Daoy (cell line): ENCODE measurements at regions not wholly inside any gene's neighbourhood (a gene's known extent, or its start where the extent isn't known, plus 50 kb on each side); places are given as distances from the start of the nearest gene placed in this dataset.
"Not testable (repeated sequence)": the region's sequence is repeated elsewhere in the genome, so short reads cannot be mapped to it uniquely, and the experiment has no call there.

Source experiments
- DNase-seq: peaks from one replicate; pipeline ENCODE4 v3.0.0-alpha.2; 2015; ENCODE audit warnings: low read depth

DNA sequence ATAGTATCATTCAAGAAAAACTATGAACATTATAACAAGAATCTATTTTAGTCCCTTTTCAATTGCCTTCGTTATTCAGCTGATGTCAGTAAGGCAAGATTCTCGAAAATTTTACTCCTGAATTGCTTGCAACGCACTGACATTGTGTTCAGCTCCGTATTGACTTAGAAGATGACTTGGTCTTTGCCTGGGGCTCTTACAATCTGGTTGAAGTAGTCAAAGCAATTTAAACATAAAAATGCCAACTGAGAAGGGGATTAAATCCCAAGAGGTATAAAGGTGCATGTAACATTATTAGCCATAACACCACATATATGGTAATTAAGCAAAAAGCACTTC lies 507.1 kb downstream of the CENPC start:
- DNase-seq, result no peak

DNA sequence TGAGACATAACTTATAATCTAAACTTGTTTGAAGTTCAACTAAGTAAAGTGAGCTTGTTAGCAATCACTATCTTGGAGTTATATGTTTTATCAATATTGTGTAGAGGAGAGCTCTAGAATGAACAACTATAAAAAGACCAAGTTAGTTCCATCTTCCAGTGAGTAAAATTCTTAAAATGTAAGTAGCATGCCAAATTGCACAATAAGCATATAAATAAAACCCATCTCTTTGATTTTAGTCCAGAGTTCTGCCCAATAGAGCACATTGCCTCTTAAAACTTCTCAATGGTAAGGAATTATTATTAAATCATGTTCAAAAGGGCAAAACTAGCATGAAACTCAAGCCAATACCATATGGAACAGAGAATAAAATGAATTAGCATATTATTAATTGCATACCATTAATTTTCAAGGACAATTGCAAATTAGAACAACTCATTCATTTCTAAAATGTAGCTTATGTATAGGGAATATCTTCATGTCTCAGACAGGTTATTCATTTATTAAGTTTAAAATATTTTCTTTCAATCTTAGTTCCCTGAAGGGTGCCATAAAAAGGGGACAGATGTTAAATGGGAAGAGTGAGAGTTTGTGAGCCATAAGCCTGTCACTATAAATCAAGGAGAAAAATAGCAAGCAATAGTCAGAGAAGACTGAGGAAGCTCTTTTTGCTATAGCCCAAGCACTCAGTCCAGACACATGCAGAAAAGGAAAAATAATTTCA lies 507.6 kb downstream of the CENPC start:
- DNase-seq, result no peak

DNA sequence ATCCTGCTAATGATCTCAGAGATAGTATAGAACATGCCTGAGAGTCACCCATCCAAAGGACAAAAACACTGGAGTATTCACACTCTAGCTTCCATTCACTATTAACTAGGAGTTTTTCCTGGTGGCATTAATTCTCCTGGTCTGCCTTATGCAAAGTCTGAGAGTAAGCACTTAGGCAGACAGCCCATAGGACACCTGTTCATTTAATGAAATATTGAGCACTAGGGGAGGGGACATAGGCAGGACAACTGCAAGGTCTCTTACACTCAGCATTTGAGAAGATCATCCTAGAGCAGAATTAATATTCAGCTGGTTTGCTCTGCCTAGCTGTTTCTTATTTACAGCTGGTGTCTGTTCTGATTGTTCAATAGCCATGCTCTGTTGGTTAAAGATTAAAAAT lies 508.5 kb downstream of the CENPC start:
- no peak for DNase-seq

DNA sequence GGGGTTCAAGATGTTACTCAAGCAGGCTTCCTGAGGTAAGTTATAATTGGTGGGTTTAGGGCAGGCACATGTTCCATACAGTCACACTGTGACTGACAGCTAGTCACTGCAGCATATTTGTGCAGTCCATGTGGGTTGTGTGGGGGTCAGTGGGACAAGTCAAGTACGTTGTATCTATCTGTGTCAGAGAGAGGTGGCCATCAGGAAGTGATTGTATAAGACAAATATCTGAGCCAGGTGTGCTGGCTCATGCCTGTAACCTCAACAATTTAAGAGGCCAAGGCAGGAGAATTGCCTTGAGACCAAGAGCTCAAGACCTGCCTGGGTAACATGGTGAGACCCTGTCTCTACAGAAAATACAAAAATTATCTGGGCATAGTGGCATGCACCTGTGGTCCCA lies 509.3 kb downstream of the CENPC start:
- no peak for DNase-seq

DNA sequence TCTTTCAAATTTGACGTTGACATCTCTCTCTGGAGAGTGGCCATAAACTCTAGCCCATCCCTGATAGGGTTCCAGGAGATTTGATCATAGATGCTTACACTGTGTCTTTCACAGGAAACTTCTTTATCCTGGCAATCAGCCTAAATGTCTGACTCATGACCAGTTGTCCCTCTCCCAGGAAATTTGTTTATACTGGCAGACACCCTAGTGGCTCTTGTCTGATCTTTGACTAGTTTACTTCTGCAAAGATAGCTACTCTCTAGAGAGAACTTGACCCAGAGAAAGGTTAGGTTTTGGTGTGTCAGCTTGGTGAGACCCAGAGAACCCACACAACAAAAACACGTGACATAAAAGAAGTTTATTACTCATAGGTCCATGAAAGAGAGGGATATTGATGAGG lies 509.8 kb downstream of the CENPC start:
- DNase-seq, result peak; percentile 54

DNA sequence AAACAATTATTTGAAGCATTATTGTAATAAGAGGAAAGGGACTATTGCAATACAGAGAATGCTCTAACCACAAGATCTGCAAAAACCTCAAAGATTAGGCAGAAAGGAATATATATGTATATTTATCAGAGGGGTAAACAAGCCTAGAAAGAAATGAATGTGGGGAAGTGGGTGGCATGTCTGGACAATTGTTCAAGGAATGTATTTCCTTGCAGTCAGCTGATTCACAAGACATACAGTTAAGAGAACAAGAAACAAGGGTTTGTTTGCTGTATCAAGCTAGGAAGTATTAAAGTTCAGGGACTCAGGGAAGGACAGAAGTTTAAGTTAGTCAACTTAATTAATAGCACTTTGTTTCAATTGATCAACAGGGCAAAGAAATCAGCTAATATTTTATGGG lies 514.7 kb downstream of the CENPC start:
- no peak for DNase-seq

DNA sequence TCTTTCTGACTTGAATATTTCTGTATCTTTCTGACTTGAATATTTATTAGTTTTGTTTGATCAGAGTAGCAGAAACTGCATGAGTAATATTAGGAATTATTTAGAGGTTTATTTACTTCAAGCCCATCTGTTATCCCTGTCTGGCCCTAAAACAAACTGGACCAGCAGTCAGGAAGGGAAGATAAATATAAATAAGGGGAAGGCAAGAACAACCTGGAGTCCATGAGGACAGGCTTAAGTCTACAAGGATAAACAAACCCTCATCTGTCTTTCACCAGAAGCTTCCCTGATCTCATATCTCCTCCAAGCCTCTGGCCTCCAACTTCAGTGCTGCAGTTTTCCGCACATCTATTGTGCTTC lies 524.9 kb downstream of the CENPC start:
- DNase-seq, result no peak

DNA sequence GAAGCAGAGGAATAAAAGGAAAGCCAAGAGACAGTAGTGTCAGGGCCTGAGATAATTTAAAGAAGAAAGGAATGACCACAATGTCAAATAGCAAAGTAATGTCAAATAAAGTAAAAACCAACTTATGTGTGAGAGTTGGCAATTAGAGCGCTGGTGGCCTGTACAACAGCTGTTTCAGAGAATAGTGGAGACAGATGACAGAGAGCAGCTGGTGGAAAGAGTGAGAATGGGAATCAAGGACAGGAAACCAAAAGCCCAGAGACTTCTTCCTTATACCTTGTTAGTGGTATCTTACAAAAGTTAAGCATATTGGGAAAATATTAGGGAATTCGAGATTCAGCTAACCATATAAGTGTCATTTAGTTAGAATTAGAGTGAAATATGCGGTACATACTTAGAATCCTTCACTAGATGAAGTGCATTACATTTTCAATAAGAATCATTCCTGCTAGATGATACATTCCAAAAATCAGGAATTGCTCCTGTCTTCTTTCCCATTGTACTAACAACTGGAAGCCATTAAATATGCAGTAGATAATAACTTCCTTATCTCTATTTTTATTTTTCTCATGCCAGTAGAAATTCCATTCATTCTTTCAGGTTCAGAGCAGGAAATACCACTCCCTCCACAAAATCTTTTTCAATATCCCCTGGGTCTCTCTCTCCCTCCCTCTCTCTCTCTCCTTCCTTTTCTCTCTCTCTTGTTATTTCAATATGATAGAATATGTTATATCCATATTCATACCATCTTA lies 525.4 kb downstream of the CENPC start:
- DNase-seq, result no peak

DNA sequence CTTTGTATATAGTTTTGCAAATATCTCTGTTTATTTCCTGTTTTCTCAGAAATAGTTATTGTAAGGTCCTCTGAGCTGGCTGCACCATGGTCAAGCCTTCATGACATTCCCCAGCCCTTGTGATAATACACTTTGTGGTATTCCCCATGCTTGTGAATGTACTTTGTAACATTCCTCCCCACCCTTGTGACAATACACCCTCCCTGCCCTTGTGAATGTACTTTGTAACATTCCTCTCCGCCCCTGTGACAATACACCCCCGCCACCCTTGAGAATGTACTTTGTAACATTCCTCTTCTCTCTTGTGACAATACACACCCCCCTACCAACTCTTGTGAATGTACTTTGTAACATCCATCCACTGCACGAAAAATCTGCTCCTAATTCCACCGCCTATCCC lies 530.7 kb downstream of the CENPC start:
- DNase-seq, result no peak

DNA sequence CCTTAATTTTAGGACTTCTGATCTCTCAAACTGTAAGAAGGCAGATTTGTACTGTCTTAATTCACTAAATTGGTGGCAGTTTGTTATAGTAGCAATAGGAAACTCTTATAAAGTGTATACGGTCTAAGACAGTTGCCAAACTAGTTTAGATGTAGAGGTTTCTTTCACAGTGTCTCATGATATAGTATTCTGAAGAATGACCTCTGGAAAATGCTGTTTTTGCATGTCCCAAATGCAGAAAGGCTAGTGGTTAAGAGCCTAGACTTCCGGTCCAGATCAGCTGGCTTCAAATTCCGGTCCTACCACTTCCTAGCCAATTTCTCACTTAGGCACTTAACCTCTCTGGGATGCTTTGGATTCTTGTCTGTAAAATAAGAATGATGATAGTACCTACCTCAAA lies 538.5 kb downstream of the CENPC start:
- no peak for DNase-seq

DNA sequence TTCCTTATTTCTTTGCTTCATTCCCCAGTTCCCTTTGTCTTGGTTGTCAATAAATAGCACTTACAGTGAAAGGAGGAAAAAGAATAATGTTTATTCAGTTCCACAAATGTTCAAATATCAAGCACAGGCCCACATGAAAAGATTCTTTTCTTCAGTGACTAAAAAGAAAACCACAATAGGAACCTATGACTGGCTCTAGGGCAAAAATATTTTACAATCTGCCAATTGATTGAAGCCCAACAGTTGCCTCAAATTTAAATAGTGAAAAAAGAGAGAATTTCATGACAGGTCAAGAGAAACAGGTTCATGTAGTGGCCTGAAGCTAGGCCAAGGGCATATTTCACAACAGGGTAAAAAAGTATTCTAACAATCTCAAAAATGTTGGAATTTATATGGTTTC lies 553.8 kb downstream of the CENPC start:
- DNase-seq, result no peak

DNA sequence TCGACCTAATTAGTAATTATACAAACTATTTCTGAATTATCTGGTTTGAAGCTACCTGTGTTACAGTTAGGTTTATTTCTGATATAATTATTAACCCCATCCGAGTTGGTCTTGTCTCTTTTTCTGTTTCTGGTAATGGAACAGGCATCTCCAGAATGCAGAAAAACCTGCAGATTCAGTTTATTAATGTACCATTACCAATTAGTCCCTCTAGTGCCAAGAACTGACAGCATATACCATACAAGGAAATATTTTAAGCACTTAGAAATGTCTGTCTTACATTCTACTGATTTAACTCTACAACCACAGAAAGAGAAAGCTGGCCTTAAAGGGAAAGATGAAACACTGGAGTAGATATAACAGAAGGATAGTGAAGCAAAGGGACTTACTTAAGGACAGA lies 570.6 kb downstream of the CENPC start:
- no peak for DNase-seq

DNA sequence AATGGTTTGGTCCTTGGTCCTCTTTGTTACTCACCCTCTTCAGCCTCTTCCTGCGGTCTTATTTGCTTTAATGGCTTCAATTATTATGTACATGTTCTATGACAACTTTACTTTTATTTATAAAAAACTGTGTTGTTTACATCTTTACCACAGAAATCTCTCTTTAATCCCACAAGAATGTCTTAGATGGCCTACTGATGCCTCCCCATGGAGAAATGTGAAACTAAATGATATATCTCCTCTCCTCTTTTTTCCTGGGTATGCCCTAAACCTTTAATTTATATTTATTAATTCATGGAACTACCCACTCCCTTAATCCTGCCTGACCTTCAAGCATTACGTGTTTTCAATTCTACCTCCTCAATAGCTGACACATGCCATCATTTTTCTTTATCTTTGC lies 573.2 kb downstream of the CENPC start:
- DNase-seq, result no peak

DNA sequence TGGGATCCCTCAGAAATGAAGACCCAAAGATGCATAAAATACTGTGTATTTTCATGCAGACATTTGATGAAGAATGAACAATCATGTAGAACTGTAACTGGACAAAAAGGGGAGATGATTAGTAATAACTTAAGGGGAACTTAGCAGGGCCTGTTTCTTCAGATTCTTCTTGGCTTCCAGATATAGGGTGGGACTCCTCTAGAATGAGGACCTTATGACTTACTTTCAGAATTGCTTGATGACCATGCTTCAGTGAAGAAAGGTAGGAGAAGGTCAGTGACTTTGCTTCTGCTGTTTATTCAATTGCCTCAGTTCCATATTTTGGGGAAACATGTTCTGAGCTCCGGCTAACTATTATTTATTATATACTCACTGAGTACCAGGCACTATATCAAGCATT lies 580.8 kb downstream of the CENPC start:
- DNase-seq, result no peak

DNA sequence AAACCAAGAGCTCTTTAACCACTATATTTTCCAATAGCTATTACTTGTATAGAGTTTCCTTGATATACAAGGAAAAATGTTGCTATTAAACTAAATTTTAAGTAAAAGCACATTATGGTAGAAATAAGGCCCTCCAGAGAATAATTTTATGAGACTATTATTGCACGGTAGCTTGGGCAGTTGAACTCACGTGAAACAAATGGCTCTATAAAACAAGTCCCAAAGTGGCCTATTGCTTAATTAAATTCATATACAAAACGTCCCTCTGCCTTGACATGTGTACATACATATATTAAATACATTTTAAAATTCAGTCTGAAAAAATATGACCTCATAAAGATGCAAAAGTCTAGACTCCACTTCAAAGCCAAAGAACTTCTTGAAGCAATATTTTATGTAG lies 582.2 kb downstream of the CENPC start:
- no peak for DNase-seq

DNA sequence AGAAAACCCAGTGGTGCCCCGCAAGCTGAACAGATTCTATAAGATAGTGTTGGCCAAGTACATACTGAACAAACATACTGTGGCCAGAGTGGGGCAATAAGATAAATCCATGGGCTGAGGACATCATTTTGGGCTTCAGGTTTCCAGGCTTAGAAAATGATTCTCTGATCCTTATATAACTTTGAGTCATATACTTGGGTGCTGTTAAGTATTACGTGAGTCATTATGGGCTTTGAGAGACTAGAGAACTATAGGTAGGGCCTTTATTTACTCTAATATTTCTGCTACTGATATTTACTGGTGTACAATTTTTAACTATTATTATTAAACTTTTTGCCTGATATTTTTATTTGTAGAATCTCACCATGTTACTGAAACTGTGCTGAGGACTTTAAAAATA lies 586.1 kb downstream of the CENPC start:
- DNase-seq, result no peak

DNA sequence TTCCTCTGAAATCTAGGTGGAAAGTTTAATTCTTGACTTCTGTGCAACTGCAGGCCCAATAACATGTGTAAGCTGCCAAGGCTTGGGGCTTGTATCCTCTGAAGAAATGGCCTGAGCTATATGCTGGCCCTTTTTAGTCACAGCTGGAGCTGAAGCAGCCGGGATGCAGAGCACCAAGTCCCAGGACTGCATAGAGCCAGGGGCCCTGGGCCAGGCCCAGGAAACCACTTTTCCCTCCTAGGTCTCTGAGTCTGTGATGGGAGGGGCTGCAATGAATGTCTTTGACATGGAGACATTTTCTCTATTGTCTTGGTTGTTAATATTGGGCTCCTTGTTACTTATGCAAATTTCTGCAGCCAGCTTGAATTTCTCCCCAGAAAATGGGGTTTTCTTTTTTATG lies 588.5 kb downstream of the CENPC start:
- no peak for DNase-seq

DNA sequence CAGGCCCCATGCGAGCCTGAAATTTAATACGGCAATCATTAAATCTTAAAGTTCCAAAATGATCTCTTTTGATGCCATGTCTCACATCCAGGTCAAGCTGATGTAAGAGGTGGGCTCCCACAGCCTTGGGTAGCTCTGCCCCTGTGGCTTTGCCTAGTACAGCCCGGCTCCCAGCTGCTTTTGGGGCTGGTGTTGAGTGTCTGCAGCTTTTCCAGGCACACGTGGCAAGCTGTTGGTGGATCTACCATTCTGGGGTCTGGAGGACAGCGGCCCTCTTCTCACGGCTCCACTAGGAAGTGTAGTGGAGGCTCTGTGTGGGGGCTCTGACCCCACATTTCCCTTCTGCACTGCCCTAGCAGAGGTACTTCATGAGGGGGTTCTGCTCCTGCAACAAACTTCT lies 588.9 kb downstream of the CENPC start:
- DNase-seq, result no peak

DNA sequence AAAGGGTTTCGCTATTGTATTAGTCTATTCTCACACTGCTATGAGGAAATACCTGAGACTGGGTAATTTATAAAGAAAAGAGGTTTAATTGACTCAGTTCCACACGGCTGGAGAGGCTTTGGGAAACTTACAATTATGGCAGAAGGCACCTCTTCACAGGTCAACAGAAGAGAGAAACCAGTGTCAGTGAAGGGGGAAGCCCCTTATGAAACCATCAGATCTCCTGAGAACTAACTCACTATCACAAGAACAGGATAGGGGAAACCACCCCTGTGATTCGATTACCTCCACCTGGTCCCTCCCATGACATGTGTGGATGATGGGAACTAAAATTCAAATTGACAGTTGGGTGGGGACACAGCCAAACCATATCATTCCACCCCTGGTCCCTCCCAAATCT lies 589.5 kb downstream of the CENPC start:
- no peak for DNase-seq

DNA sequence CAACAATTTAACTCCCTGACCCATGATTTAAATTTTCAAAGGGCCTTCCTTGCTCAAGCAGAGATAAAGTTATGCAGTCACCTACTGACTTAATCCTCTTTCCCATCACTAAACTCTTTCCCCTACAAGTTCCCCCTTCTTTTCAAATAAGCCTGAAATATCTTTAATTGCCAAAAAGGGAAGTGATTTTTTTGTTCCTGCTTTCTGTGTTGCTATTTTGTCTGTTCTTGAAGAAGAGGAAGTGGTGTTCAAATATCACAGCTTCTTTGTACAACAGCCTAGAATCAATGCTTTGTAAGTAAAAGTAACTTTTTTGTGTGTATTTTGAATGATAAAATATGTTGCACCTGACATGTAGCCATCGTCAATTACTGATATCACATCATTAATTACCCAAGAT lies 595.9 kb downstream of the CENPC start:
- no peak for DNase-seq

DNA sequence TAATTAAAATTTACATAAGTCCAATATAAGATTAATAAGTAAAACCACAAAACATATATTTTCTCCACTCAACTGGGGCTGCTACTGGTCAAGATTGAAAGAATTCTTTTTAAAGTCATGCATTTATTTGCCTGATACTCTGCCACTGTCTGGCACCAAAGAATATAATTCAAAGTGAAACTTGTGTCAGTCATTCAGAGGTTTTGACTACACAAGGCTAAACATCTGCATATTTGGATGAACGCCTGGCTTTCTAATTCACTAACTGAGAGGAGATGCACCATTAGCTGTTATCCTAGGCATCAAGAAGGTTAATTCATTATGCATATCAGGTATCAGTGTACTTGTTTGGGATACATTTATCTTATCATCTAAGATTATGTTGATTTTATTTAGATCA lies 598.5 kb downstream of the CENPC start:
- no peak for DNase-seq

DNA sequence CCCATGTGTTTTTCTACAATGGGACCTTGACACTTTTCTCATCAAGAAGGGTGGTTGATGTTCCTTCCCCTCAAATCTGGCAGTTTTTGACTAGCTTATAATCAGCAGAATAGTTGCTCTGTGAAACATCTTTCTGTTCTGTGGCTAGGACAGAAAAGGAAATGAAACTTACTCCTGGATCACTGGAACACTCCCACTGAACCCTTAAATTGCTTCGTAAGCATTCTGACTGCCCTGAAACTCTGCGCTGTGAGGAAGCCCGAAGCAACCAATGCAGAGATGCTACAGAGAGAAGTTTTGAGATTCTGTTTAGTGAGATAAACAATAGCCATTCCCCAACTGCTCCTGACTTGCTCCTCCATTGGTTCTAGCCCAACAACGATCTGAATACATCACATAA lies 602.2 kb downstream of the CENPC start:
- no peak for DNase-seq

DNA sequence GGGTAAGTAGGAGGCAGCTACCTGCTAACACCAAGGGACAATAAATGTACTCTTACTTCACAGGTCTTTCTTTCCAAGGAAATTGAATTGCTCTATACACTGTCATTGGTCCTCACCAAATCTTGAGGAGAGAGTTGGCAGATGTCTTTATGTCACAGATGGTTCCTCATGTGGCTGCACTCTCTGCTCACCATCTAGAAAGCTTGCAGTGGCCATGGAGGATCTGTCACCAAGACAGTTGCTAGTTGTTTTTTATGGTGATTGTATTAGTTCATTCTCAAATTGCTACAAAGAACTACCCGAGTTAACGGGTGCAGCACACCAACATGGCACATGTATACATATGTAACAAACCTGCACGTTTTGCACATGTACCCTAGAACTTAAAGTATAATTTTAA lies 613.3 kb downstream of the CENPC start:
- not testable (repeated sequence) for DNase-seq

DNA sequence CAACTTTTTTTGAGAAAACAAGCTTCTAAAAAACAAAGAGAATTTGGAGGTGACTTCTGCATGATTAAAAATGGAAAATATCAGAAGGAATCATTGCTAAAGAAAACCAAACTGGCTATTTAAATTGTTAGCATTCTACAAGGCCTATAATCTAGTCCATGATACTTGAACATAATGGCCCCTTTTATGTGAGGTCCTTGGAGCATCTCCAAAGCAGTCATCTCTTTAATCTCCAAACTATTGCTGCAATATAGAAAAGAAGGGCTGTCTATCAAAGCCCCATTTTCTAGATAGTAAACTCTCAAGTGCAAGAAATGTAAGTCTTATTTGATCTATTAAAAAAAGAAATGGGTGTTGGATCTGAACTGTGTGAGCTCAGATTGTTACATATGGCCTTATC lies 615.1 kb downstream of the CENPC start:
- no peak for DNase-seq
